ENCODE measurements at regions not wholly inside any gene's neighbourhood (a gene's known extent, or its start where the extent isn't known, plus 50 kb on each side); places are given as distances from the start of the nearest gene placed in this dataset.

GRCh38 chr6:7004581-7005297, 103.0 kb upstream of the RREB1 start:
- no peak for TF ChIP-seq CTCF (IDR thresholded peaks at IDR 0.05; ENCODE audit: poor library complexity)
- no peak for TF ChIP-seq EZH2phosphoT487 (IDR thresholded peaks at IDR 0.05; ENCODE audit: low read depth, severe bottlenecking, unreplicated experiment)
